ENCODE measurements at regions not wholly inside any gene's neighbourhood (a gene's known extent, or its start where the extent isn't known, plus 50 kb on each side); places are given as distances from the start of the nearest gene placed in this dataset.

DNA sequence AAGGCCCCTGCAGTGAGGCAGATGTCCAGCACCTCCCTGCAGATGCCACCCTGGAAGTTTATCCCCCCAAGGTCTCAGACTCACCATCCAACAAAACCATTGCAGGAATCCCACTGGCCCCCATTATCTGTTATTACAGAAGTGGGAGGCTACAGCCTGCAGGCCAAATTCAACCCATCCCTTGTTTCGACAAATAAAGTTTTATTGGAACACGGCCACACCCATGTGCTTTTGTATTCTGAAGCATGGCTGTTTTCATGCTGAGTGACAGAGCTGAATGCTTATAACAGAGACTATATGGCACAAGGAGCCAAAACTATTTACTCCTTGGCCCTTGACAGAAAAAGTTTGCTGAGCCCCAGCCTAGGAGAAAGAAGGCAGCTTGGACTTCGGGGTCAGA lies 428.8 kb downstream of the CDK5RAP2 start:
- H3K4me3 ChIP-seq = no peak overlapping the region
- no peak overlapping the region for H3K27ac ChIP-seq
- 69 to 73% methylated on average over 3 of the region's 3 CpGs for WGBS, 2 donors
- H3K9me3 ChIP-seq = no peaks in the 10 kb centered on the region
- no peak for FAIRE-seq
- TF ChIP-seq, protein P1, sequence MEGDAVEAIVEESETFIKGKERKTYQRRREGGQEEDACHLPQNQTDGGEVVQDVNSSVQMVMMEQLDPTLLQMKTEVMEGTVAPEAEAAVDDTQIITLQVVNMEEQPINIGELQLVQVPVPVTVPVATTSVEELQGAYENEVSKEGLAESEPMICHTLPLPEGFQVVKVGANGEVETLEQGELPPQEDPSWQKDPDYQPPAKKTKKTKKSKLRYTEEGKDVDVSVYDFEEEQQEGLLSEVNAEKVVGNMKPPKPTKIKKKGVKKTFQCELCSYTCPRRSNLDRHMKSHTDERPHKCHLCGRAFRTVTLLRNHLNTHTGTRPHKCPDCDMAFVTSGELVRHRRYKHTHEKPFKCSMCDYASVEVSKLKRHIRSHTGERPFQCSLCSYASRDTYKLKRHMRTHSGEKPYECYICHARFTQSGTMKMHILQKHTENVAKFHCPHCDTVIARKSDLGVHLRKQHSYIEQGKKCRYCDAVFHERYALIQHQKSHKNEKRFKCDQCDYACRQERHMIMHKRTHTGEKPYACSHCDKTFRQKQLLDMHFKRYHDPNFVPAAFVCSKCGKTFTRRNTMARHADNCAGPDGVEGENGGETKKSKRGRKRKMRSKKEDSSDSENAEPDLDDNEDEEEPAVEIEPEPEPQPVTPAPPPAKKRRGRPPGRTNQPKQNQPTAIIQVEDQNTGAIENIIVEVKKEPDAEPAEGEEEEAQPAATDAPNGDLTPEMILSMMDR (IDR thresholded peaks at IDR 0.05) = no peak
- H3K36me3 ChIP-seq = no peaks in the 10 kb centered on the region
- no peak for ATAC-seq
- peaks cover 0 to 7% (median 0%) of the 10 kb centered on the region in 4 donors for H3K27me3 ChIP-seq
- DNase-seq = no peak
- no peaks in the 10 kb centered on the region for H3K4me1 ChIP-seq
- intact Hi-C loops (cut with DNase I) = no loop called here

DNA sequence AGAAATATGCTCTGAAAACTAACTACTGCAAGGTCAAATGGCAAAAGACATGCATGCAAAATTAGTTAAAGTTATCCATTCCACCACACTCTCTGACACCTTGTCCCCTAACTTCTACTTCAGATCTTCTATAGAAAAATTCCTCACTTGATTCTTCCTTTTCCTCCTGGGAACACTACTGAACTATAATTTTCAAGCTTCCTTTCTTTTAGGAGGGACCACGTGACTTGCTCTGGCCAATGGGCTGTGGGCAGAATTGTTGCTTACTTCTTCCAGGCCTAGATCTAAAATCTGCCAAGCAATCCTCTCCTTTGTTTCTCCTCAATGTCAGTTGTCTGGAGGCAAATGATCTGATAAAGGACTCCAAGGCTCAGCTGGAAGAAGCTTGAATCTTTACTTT lies 441.0 kb downstream of the CDK5RAP2 start:
- Histone ChIP-seq H3K27me3 (peaks cover 0 to 4% (median 0%) of the 10 kb centered on the region in 4 donors), H3K4me3 (no peak overlapping the region), H3K9me3 (no peaks in the 10 kb centered on the region), H3K36me3 (no peaks in the 10 kb centered on the region), H3K4me1 (no peaks in the 10 kb centered on the region), H3K27ac (no peak overlapping the region)
- ATAC-seq (no peak), FAIRE-seq (no peak), DNase-seq (no peak)
- 61 to 89% methylated on average over 1 of the region's 1 CpG for WGBS, 2 donors
- TF ChIP-seq, protein P1 (IDR thresholded peaks at IDR 0.05) = no peak
- intact Hi-C loops (cut with DNase I) = no loop called here

DNA sequence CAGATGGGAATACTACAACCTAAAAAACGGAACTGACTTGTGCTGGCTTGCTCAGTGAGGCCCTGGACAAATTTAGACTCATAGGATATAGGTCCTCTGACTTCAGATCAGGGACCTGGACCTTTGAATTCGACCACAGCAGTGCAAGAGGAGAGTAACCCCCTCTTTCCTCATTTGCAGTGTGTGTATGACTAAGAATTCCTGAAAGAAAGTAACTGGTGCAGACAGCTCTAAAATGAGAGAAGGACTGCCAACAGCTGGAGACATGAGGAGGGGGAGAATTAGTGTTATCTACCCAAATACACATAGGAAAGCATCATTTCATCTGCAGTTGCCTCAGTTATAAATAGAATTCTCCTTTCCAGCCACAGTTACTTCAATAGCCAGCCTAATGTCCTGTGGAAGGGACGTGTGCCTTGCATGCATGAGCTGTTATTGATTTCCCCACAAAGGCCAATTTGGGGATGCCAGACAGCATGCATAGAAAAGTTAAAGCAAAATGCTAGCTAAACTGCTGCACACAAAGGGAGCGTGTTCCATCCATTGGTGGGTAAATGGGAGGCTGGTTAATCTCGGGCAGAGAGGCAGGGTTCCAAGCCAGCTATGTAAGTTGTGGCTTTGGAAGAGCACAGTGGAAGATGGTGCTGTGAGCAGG lies 442.7 kb downstream of the CDK5RAP2 start:
- H3K27me3 ChIP-seq = peaks cover 0 to 4% (median 0%) of the 10 kb centered on the region in 4 donors
- DNase-seq = no peak
- no peaks in the 10 kb centered on the region for H3K9me3 ChIP-seq
- H3K4me1 ChIP-seq = no peaks in the 10 kb centered on the region
- 27 to 29% methylated on average over 5 of the region's 5 CpGs for WGBS, 2 donors
- no peak for ATAC-seq
- no peak for FAIRE-seq
- TF ChIP-seq, protein P1 (IDR thresholded peaks at IDR 0.05) = no peak
- no peak overlapping the region for H3K27ac ChIP-seq
- no peak overlapping the region for H3K4me3 ChIP-seq
- intact Hi-C loops (cut with DNase I) = no loop called here
- H3K36me3 ChIP-seq = no peaks in the 10 kb centered on the region

DNA sequence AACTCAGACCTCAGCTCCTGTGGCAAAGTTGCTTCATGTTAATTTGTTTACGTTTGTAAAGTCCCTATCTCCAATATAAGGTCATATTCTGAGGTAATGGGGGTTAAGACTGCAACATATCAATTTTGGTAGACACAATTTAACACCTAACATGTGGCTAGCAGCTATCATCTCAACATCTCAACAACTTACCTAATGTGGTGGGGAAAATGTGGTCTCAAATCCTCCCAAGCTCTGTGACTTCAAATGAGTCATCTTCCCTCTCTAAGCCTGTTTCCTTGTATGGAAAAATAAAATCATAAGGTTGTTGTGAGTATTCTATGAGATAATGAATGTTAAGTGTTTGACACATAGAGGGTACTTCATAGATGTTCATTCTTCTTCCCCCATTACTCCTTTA lies 443.3 kb downstream of the CDK5RAP2 start:
- 32% methylated on average over 1 of the region's 1 CpG for WGBS, 2 donors
- TF ChIP-seq, protein P1 (IDR thresholded peaks at IDR 0.05) = no peak
- H3K4me3 ChIP-seq = no peak overlapping the region
- H3K9me3 ChIP-seq = no peaks in the 10 kb centered on the region
- DNase-seq = no peak
- intact Hi-C loops (cut with DNase I) = no loop called here
- no peak for FAIRE-seq
- no peaks in the 10 kb centered on the region for H3K4me1 ChIP-seq
- no peaks in the 10 kb centered on the region for H3K36me3 ChIP-seq
- ATAC-seq = no peak
- no peak overlapping the region for H3K27ac ChIP-seq
- H3K27me3 ChIP-seq = peaks cover 0 to 4% (median 0%) of the 10 kb centered on the region in 4 donors

DNA sequence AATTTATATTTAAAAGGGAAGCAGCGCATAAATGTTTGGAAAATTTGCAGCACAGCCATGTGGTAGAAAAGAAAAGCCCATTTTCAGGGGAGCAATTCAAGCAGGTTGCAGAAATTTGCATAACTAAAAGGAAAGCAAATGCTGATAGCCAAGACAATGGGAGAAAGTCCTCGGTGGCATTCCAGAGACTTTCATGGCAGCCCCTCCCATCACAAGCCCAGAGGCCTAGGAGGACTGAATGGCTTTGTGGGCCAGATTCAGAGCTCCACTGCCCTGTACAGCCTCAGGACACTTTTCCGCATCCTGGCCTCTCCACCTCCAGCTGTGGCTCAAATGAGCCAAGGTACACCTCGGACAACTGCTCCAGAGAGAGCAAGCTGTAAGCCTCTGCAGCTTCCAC lies 462.9 kb downstream of the CDK5RAP2 start:
- DNase-seq (no peak), FAIRE-seq (no peak), ATAC-seq (no peak)
- TF ChIP-seq, protein P1 (IDR thresholded peaks at IDR 0.05) = no peak
- Histone ChIP-seq H3K9me3 (no peaks in the 10 kb centered on the region), H3K36me3 (no peaks in the 10 kb centered on the region), H3K27ac (no peak overlapping the region), H3K4me1 (no peaks in the 10 kb centered on the region), H3K27me3 (no peaks in the 10 kb centered on the region), H3K4me3 (no peak overlapping the region)
- intact Hi-C loops (cut with DNase I) = no loop called here
- 78 to 85% methylated on average over 4 of the region's 4 CpGs for WGBS, 2 donors
